Parathyroid adenoma (tissue), 2 donors: ENCODE measurements at regions not wholly inside any gene's neighbourhood (a gene's known extent, or its start where the extent isn't known, plus 50 kb on each side); places are given as distances from the start of the nearest gene placed in this dataset.

Source experiments
- H2AFZ ChIP-seq: fragments of 300-600 bp; sonication (generic); one replicate; pipeline ENCODE4 v1.7.0; 2017; ENCODE audit warnings: antibody characterized with exemption, mild to moderate bottlenecking
- H3K27ac ChIP-seq: fragments of 300-600 bp; sonication (generic); one replicate; pipeline ENCODE4 v1.7.0; 2017
- H3K27me3 ChIP-seq: fragments of 300-600 bp; sonication (generic); one replicate; pipeline ENCODE4 v1.7.0; 2017; ENCODE audit warnings: low read length; ENCODE audit not compliant: control insufficient read depth, insufficient read depth
- H3K36me3 ChIP-seq: fragments of 300-600 bp; sonication (generic); one replicate; pipeline ENCODE4 v1.7.0; 2017; ENCODE audit warnings: low read length; ENCODE audit not compliant: control insufficient read depth, insufficient read depth
- H3K4me1 ChIP-seq: fragments of 300-600 bp; sonication (generic); one replicate; pipeline ENCODE4 v1.7.0; 2017; ENCODE audit warnings: control low read depth
- H3K4me2 ChIP-seq: fragments of 300-600 bp; sonication (generic); one replicate; pipeline ENCODE4 v1.7.0; 2017; ENCODE audit warnings: low read length
- H3K4me3 ChIP-seq: fragments of 300-600 bp; sonication (generic); one replicate; pipeline ENCODE4 v1.7.0; 2017; ENCODE audit warnings: low read depth, low read length
- H3K79me2 ChIP-seq: fragments of 300-600 bp; sonication (generic); one replicate; pipeline ENCODE4 v1.7.0; 2017; ENCODE audit warnings: control low read depth
- H3K9ac ChIP-seq: fragments of 300-600 bp; sonication (generic); one replicate; pipeline ENCODE4 v1.7.0; 2017; ENCODE audit warnings: mild to moderate bottlenecking
- H3K9me3 ChIP-seq: fragments of 300-600 bp; sonication (generic); one replicate; pipeline ENCODE4 v1.7.0; 2017; ENCODE audit warnings: low read length; ENCODE audit not compliant: control insufficient read depth
- CTCF ChIP-seq: fragments of 300-600 bp; sonication (generic); IDR thresholded peaks from one replicate; pipeline ENCODE4 v1.7.0; 2017; ENCODE audit warnings: antibody characterized with exemption, mild to moderate bottlenecking
- donor health status: primary hyperparathyroidism.

DNA sequence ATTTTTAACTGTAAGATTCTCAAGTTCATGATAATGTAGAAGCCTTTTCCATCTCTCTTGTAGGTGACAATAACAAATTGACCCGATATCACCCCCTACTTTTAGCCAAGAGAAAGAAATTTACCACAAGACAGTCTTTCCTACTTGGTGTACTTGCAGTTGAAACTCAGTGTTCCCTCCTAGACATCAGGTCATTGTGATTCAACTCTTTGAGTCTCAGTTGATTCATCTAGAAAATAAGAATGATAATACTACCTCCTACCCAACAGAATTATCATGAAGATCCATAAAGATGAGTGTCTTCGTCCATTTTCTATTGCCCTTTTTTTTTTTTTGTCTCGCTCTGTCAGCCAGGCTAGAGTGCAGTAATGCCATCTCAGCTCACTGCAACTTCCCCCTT is 51.3 kb upstream of the TRERF1 start:
- Histone ChIP-seq H3K4me2 (no peak overlapping the region), H3K27me3 (no peaks in the 10 kb centered on the region), H3K4me3 (no peak overlapping the region), H3K79me2 (no peaks in the 10 kb centered on the region), H3K36me3 (no peaks in the 10 kb centered on the region), H3K4me1 (no peaks in the 10 kb centered on the region), H3K9me3 (no peaks in the 10 kb centered on the region), H3K27ac (no peak overlapping the region), H2AFZ (no peak overlapping the region), H3K9ac (no peak overlapping the region)
- no peak for TF ChIP-seq CTCF

DNA sequence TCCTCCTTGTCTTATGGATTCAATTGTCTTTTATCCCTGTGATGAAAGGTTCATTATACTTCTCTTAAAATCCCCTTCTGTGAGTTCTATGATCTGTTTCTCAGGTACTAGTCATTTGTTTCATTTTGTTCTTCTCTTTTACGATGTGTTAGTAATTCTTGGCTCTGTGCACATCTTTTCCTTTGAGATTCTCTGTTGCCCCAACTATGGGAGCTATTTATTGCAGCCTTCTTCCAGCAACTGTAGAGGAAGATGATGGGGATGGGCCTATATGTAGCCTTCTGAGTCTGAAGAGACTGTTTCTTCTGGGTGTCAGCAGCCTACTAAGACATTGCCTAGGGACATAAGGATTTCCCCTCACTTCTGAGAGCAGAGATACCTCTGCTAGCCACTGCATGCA is 50.4 kb upstream of the TRERF1 start:
- Histone ChIP-seq H3K4me1 (no peaks in the 10 kb centered on the region), H2AFZ (no peak overlapping the region), H3K27ac (no peak overlapping the region), H3K4me2 (no peak overlapping the region), H3K27me3 (no peaks in the 10 kb centered on the region), H3K36me3 (no peaks in the 10 kb centered on the region), H3K79me2 (no peaks in the 10 kb centered on the region), H3K4me3 (no peak overlapping the region), H3K9ac (no peak overlapping the region), H3K9me3 (no peaks in the 10 kb centered on the region)
- no peak for TF ChIP-seq CTCF
